ENCODE measurements at regions not wholly inside any gene's neighbourhood (a gene's known extent, or its start where the extent isn't known, plus 50 kb on each side); places are given as distances from the start of the nearest gene placed in this dataset.

GRCh38 chr3:67897351-67898336 lies 243.2 kb upstream of the SUCLG2 start:
- no peak for DNase-seq (ENCODE audit: low spot score)
- H3K4me3 ChIP-seq, result no peak overlapping the region
- no peak for TF ChIP-seq CTCF (IDR thresholded peaks at IDR 0.05)
- H3K27ac ChIP-seq, result no peak overlapping the region

GRCh38 chr3:67896130-67896529 lies 241.7 kb upstream of the SUCLG2 start:
- no peak for DNase-seq (ENCODE audit: low spot score)
- Histone ChIP-seq H3K27ac (no peak overlapping the region), H3K4me3 (no peak overlapping the region)
- no peak for TF ChIP-seq CTCF (IDR thresholded peaks at IDR 0.05)

GRCh38 chr3:67894510-67894909 lies 240.1 kb upstream of the SUCLG2 start:
- H3K27ac ChIP-seq, result no peak overlapping the region
- no peak for TF ChIP-seq CTCF (IDR thresholded peaks at IDR 0.05)
- DNase-seq (ENCODE audit: low spot score), result no peak
- no peak overlapping the region for H3K4me3 ChIP-seq

GRCh38 chr3:67884345-67884744 lies 229.9 kb upstream of the SUCLG2 start:
- Histone ChIP-seq H3K4me3 (no peak overlapping the region), H3K27ac (no peak overlapping the region)
- DNase-seq (ENCODE audit: low spot score), result no peak
- TF ChIP-seq CTCF (IDR thresholded peaks at IDR 0.05), result no peak

GRCh38 chr3:67883766-67884165 lies 229.4 kb upstream of the SUCLG2 start:
- Histone ChIP-seq H3K27ac (no peak overlapping the region), H3K4me3 (no peak overlapping the region)
- no peak for DNase-seq (ENCODE audit: low spot score)
- no peak for TF ChIP-seq CTCF (IDR thresholded peaks at IDR 0.05)

GRCh38 chr3:67882981-67883380 lies 228.6 kb upstream of the SUCLG2 start:
- no peak for TF ChIP-seq CTCF (IDR thresholded peaks at IDR 0.05)
- no peak overlapping the region for H3K27ac ChIP-seq
- H3K4me3 ChIP-seq, result no peak overlapping the region
- no peak for DNase-seq (ENCODE audit: low spot score)

- TF ChIP-seq CTCF (IDR thresholded peaks at IDR 0.05), result no peak
- H3K4me3 ChIP-seq, result no peak overlapping the region
- no peak overlapping the region for H3K27ac ChIP-seq
- no peak for DNase-seq (ENCODE audit: low spot score)
Observed at GRCh38 chr3:67876261-67876660, 221.8 kb upstream of the SUCLG2 start.
